MM.1S (cell line): ENCODE measurements at regions not wholly inside any gene's neighbourhood (a gene's known extent, or its start where the extent isn't known, plus 50 kb on each side); places are given as distances from the start of the nearest gene placed in this dataset.

Experiments
- DNase-seq: peaks from one replicate; pipeline ENCODE4 v3.0.0-alpha.2; 2015
- H2AFZ ChIP-seq: fragments of 300-600 bp; sonication (generic); 2 replicates; pipeline ENCODE4 v1.6.0; 2016; ENCODE audit warnings: antibody characterized with exemption, low read length
- H3F3A ChIP-seq: fragments of 300-600 bp; sonication (generic); 2 replicates; pipeline ENCODE4 v1.6.1; 2016; ENCODE audit warnings: mild to moderate bottlenecking, antibody characterized with exemption, low read length, moderate library complexity, mixed read lengths; ENCODE audit not compliant: insufficient read depth
- H3K27ac ChIP-seq: fragments of 300-600 bp; sonication (generic); 2 replicates; pipeline ENCODE4 v1.5.1; 2016; ENCODE audit warnings: mild to moderate bottlenecking, low read length
- H3K27me3 ChIP-seq: fragments of 300-600 bp; sonication (generic); replicated peaks from 2 replicates; pipeline ENCODE4 v1.6.0; 2016; ENCODE audit warnings: low read length; ENCODE audit not compliant: insufficient read depth
- H3K36me3 ChIP-seq: fragments of 300-600 bp; sonication (generic); replicated peaks from 2 replicates; pipeline ENCODE4 v1.6.1; 2016; ENCODE audit warnings: mild to moderate bottlenecking, low read length, mixed read lengths; ENCODE audit not compliant: insufficient read depth
- H3K4me1 ChIP-seq: fragments of 300-600 bp; sonication (generic); 2 replicates; pipeline ENCODE4 v1.6.1; 2016; ENCODE audit warnings: low read length, mixed read lengths
- H3K4me2 ChIP-seq: fragments of 300-600 bp; sonication (generic); 2 replicates; pipeline ENCODE4 v1.6.0; 2016; ENCODE audit warnings: low read depth, low read length
- H3K4me3 ChIP-seq: fragments of 300-600 bp; sonication (generic); 2 replicates; pipeline ENCODE4 v1.5.1; 2016; ENCODE audit warnings: low read length, mixed read lengths
- H3K79me2 ChIP-seq: fragments of 300-600 bp; sonication (generic); 2 replicates; pipeline ENCODE4 v1.6.1; 2016; ENCODE audit warnings: mixed run types, low read length, mixed read lengths
- H3K9ac ChIP-seq: fragments of 300-600 bp; sonication (generic); 2 replicates; pipeline ENCODE4 v1.6.1; 2016; ENCODE audit warnings: low read length, mixed read lengths
- H3K9me2 ChIP-seq: fragments of 300-600 bp; sonication (generic); replicated peaks from 2 replicates; pipeline ENCODE4 v1.6.1; 2016; ENCODE audit warnings: mild to moderate bottlenecking, low read length, mixed read lengths; ENCODE audit not compliant: insufficient read depth
- H3K9me3 ChIP-seq: fragments of 300-600 bp; sonication (generic); replicated peaks from 2 replicates; pipeline ENCODE4 v1.6.1; 2016; ENCODE audit warnings: mild to moderate bottlenecking, low read length, mixed read lengths; ENCODE audit not compliant: insufficient read depth
- H4K20me1 ChIP-seq: fragments of 300-600 bp; sonication (generic); 2 replicates; pipeline ENCODE4 v1.6.1; 2016; ENCODE audit warnings: mild to moderate bottlenecking, low read length, moderate library complexity, mixed read lengths; ENCODE audit not compliant: insufficient read depth
- EZH2 ChIP-seq: fragments of 300-600 bp; sonication (generic); optimal IDR thresholded peaks from 2 replicates; pipeline ENCODE3; 2017; ENCODE audit warnings: low read depth, mild to moderate bottlenecking, antibody characterized with exemption, low read length, mixed read lengths
- EZH2phosphoT487 ChIP-seq: fragments of 300-600 bp; sonication (generic); IDR thresholded peaks from 2 replicates; pipeline ENCODE4 v1.6.1; 2018; ENCODE audit warnings: antibody characterized with exemption, low read length
- TF ChIP-seq, protein P1 (sequence below): fragments of 300-600 bp; sonication (generic); IDR thresholded peaks from 2 replicates; pipeline ENCODE4 v1.5.1; 2016; ENCODE audit warnings: antibody characterized with exemption, low read length, mixed read lengths

DNA sequence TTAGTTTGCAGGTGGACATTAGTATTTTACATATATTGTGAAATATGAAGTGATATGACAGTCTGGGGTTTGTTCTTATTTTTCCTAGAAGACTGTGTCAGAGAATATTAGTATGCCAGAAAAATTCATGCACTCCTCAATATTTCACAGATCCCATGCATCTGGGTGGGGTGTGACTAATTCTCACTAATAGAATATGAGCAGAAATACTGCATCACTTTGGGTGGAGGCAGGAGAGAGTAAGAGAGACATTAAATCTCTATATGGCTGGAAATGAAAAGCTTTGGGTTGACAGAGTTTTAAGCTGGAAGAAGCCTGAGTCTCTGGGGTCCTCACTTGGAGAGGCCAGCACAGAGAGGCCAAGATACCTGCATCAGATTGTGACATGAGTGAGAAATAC lies 101.3 kb upstream of the DPH6 start:
- H3K4me3 ChIP-seq: no peak overlapping the region
- no peak for DNase-seq
- H3K9me2 ChIP-seq: no peaks in the 10 kb centered on the region
- H3K27me3 ChIP-seq: no peaks in the 10 kb centered on the region
- H3K36me3 ChIP-seq: no peaks in the 10 kb centered on the region
- peaks cover 24% of the 10 kb centered on the region for H3K4me1 ChIP-seq
- peaks cover 7% of the 10 kb centered on the region; the same call in 1 of the 2 replicates for H3F3A ChIP-seq
- H3K79me2 ChIP-seq: no peaks in the 10 kb centered on the region
- no peaks in the 10 kb centered on the region for H4K20me1 ChIP-seq
- H3K27ac ChIP-seq: no peak overlapping the region
- no peaks in the 10 kb centered on the region for H3K9me3 ChIP-seq
- no peak overlapping the region for H3K9ac ChIP-seq
- TF ChIP-seq EZH2: no peak
- no peak overlapping the region for H2AFZ ChIP-seq
- no peak overlapping the region for H3K4me2 ChIP-seq

GRCh38 chr15:35648941-35649340 lies 103.0 kb upstream of the DPH6 start:
- Histone ChIP-seq H3K79me2 (no peaks in the 10 kb centered on the region), H3K4me3 (no peak overlapping the region), H3K36me3 (no peaks in the 10 kb centered on the region), H3K9me2 (no peaks in the 10 kb centered on the region), H2AFZ (no peak overlapping the region), H3K4me2 (peak overlapping the region; percentile 38), H3K9me3 (no peaks in the 10 kb centered on the region), H3F3A (peaks cover 7% of the 10 kb centered on the region; the same call in 1 of the 2 replicates), H3K9ac (no peak overlapping the region), H3K4me1 (peaks cover 24% of the 10 kb centered on the region), H3K27ac (no peak overlapping the region), H3K27me3 (no peaks in the 10 kb centered on the region), H4K20me1 (no peaks in the 10 kb centered on the region)
- peak; percentile 77 for DNase-seq
- TF ChIP-seq EZH2 (no peak), EZH2phosphoT487 (no peak)
- TF ChIP-seq, protein P1, sequence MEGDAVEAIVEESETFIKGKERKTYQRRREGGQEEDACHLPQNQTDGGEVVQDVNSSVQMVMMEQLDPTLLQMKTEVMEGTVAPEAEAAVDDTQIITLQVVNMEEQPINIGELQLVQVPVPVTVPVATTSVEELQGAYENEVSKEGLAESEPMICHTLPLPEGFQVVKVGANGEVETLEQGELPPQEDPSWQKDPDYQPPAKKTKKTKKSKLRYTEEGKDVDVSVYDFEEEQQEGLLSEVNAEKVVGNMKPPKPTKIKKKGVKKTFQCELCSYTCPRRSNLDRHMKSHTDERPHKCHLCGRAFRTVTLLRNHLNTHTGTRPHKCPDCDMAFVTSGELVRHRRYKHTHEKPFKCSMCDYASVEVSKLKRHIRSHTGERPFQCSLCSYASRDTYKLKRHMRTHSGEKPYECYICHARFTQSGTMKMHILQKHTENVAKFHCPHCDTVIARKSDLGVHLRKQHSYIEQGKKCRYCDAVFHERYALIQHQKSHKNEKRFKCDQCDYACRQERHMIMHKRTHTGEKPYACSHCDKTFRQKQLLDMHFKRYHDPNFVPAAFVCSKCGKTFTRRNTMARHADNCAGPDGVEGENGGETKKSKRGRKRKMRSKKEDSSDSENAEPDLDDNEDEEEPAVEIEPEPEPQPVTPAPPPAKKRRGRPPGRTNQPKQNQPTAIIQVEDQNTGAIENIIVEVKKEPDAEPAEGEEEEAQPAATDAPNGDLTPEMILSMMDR: no peak

GRCh38 chr15:35649575-35649974 lies 103.6 kb upstream of the DPH6 start:
- Histone ChIP-seq H3K27ac (no peak overlapping the region), H2AFZ (no peak overlapping the region), H3K4me2 (peak overlapping the region; percentile 38; the same call in 1 of the 2 replicates), H3K79me2 (no peaks in the 10 kb centered on the region), H3F3A (peaks cover 7% of the 10 kb centered on the region; the same call in 1 of the 2 replicates), H4K20me1 (no peaks in the 10 kb centered on the region), H3K4me3 (no peak overlapping the region), H3K9me2 (no peaks in the 10 kb centered on the region), H3K27me3 (no peaks in the 10 kb centered on the region), H3K9ac (no peak overlapping the region), H3K9me3 (no peaks in the 10 kb centered on the region), H3K36me3 (no peaks in the 10 kb centered on the region), H3K4me1 (peaks cover 24% of the 10 kb centered on the region)
- TF ChIP-seq, protein P1: no peak
- TF ChIP-seq EZH2: no peak
- no peak for TF ChIP-seq EZH2phosphoT487
- DNase-seq: no peak

GRCh38 chr15:35654332-35654731 lies 108.4 kb upstream of the DPH6 start:
- H3K79me2 ChIP-seq: no peaks in the 10 kb centered on the region
- H4K20me1 ChIP-seq: no peaks in the 10 kb centered on the region
- no peak for DNase-seq
- no peaks in the 10 kb centered on the region for H3K9me2 ChIP-seq
- no peak overlapping the region for H3K4me3 ChIP-seq
- H3K27ac ChIP-seq: no peak overlapping the region
- H3K9me3 ChIP-seq: no peaks in the 10 kb centered on the region
- no peaks in the 10 kb centered on the region; the same call in 1 of the 2 replicates for H3F3A ChIP-seq
- no peak overlapping the region for H3K4me2 ChIP-seq
- TF ChIP-seq EZH2phosphoT487 (no peak), EZH2 (no peak)
- TF ChIP-seq, protein P1: no peak
- H3K27me3 ChIP-seq: no peaks in the 10 kb centered on the region
- peaks cover 14% of the 10 kb centered on the region for H3K4me1 ChIP-seq
- H3K36me3 ChIP-seq: no peaks in the 10 kb centered on the region
- H2AFZ ChIP-seq: no peak overlapping the region
- H3K9ac ChIP-seq: no peak overlapping the region
